ENCODE measurements at regions not wholly inside any gene's neighbourhood (a gene's known extent, or its start where the extent isn't known, plus 50 kb on each side); places are given as distances from the start of the nearest gene placed in this dataset.
"Not testable (repeated sequence)": the region's sequence is repeated elsewhere in the genome, so short reads cannot be mapped to it uniquely, and the experiment has no call there.

DNA sequence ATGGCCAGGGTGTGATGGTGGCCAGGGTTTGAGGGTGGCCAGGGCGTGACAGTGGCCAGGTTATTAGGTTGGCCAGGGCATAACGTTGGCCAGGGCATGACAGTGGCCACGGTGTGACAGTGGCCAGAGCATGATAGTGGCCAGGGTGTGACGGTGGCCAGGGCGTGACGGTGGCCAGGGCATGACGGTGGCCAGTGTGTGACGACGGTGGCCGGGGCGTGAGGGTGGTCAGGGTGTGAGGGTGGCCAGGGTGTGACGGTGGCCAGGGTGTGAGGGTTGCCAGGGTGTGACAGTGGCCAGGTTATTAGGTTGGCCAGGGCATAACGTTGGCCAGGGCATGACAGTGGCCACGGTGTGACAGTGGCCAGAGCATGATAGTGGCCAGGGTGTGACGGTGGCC is 642.8 kb downstream of the TBC1D22A start:
- not testable (repeated sequence) for ATAC-seq (replicated peaks in 1 of 2); H3K4me1 Mint-ChIP-seq (ENCODE audit: low read depth); H3K27me3 Mint-ChIP-seq (ENCODE audit: low read depth); DNase-seq; H3K27ac Mint-ChIP-seq; H3K36me3 Mint-ChIP-seq (ENCODE audit: insufficient read depth in 2 of 2); H3K9me3 Mint-ChIP-seq; H3K4me3 Mint-ChIP-seq

DNA sequence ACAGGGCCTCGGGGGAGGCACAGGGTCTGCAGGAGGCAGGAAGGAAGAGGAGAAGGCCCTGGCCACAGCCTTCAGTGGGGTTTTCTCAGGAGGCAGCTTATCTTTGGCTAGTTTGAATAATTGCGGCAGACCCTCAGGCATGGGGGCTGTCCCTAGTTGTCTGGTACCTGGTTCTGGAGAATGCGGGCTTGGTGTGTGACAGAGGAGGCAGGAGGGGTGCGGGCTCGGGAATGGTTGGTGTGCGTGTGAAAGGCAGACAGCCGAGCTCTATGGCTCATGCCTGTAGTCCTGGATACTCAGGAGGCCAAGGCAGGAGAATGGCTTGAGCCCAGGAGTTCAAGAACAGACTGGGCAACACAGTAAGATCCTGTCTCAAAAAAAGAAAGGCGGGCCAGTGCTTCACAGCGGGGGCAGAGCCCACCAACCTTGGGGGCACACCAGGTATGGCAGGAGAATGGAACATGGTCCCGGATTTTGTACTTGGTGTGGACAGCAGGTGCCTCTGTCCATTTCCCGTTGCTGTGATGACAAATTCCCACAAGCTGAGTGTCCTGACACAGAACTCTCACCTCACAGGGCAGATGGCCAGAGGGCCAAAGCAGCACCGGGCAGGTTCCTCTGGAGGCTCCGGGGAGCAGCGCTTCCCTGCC is 640.6 kb downstream of the TBC1D22A start:
- Mint-ChIP-seq H3K9me3 (no peaks in the 10 kb centered on the region), H3K4me3 (no peak overlapping the region), H3K36me3 (ENCODE audit: insufficient read depth in 2 of 2) (no peaks in the 10 kb centered on the region), H3K27ac (no peak overlapping the region), H3K27me3 (ENCODE audit: low read depth) (peaks cover 5% of the 10 kb centered on the region), H3K4me1 (ENCODE audit: low read depth) (no peaks in the 10 kb centered on the region)
- DNase-seq (no peak), ATAC-seq (replicated peaks in 1 of 2) (no peak)

GRCh38 chr22:47401976-47402770 is 639.7 kb downstream of the TBC1D22A start:
- Mint-ChIP-seq H3K4me1 (ENCODE audit: low read depth) (no peaks in the 10 kb centered on the region), H3K27ac (no peak overlapping the region), H3K27me3 (ENCODE audit: low read depth) (peaks cover 5% of the 10 kb centered on the region), H3K36me3 (ENCODE audit: insufficient read depth in 2 of 2) (no peaks in the 10 kb centered on the region), H3K4me3 (no peak overlapping the region), H3K9me3 (no peaks in the 10 kb centered on the region)
- no peak for ATAC-seq (replicated peaks in 1 of 2)
- DNase-seq, result no peak

GRCh38 chr22:47401592-47401898 is 639.1 kb downstream of the TBC1D22A start:
- no peak for ATAC-seq (replicated peaks in 1 of 2)
- Mint-ChIP-seq H3K27me3 (ENCODE audit: low read depth) (peaks cover 5% of the 10 kb centered on the region), H3K9me3 (no peaks in the 10 kb centered on the region), H3K4me3 (no peak overlapping the region), H3K4me1 (ENCODE audit: low read depth) (no peaks in the 10 kb centered on the region), H3K27ac (no peak overlapping the region), H3K36me3 (ENCODE audit: insufficient read depth in 2 of 2) (no peaks in the 10 kb centered on the region)
- DNase-seq, result no peak

DNA sequence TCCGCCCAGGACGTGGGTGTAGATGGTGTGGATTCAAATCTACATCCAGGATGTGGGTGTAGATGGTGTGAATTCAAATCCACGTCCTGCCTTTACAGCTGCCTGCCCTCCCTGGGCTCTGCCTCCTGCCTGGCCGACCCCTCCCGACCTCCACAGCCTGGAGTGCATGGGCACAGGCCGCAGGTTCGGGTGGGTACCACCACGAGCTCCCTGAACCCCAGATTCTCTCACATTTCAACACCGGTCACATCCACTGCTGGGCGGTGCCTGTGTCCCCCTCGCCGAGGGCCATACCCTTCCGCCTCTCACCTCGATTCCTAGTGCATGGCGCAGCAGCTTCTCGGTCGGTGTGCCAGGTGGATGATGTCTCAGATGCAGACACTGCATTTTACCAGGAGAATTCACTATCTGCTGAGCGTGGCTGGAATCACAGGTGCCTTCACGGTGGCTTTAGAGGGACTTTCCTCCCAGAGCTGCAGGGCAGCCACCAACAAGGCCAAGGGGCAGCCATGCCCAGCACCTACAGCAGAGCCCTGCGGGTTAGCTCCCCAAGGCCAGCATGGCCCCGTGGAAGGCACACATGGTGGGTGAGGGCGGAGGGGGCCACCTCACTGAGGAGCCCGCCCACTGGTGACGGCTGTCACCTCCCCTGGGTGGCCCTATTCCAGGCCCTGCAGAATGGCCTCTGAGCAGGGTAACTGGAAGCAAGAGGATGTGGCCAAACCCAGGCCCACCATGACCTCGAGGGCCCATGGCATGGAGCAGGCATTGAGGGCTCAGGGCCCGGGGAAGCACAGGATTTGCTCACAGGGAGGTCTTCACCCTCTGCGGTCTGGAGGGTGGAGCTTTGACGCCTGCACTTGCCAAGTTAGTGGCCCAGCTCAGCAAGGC is 638.5 kb downstream of the TBC1D22A start:
- ATAC-seq (replicated peaks in 1 of 2), result no peak
- H3K4me3 Mint-ChIP-seq, result no peak overlapping the region

GRCh38 chr22:47400131-47400530 is 637.7 kb downstream of the TBC1D22A start:
- H3K27ac Mint-ChIP-seq, result not testable (repeated sequence)

More for the DNA sequence above, 638.5 kb downstream of the TBC1D22A start:
- H3K36me3 Mint-ChIP-seq (ENCODE audit: insufficient read depth in 2 of 2), result no peaks in the 10 kb centered on the region
- no peak overlapping the region for H3K27ac Mint-ChIP-seq
- peaks cover 5% of the 10 kb centered on the region for H3K27me3 Mint-ChIP-seq (ENCODE audit: low read depth)
- no peak for DNase-seq
- H3K9me3 Mint-ChIP-seq, result no peaks in the 10 kb centered on the region
- H3K4me1 Mint-ChIP-seq (ENCODE audit: low read depth), result no peaks in the 10 kb centered on the region

GRCh38 chr22:47398921-47399790 is 636.7 kb downstream of the TBC1D22A start:
- DNase-seq (no peak), ATAC-seq (replicated peaks in 1 of 2) (no peak)
- no peak overlapping the region for H3K27ac Mint-ChIP-seq
- no peaks in the 10 kb centered on the region for H3K36me3 Mint-ChIP-seq (ENCODE audit: insufficient read depth in 2 of 2)
- H3K4me3 Mint-ChIP-seq, result no peak overlapping the region
- H3K27me3 Mint-ChIP-seq (ENCODE audit: low read depth), result peaks cover 5% of the 10 kb centered on the region
- no peaks in the 10 kb centered on the region for H3K4me1 Mint-ChIP-seq (ENCODE audit: low read depth)
- H3K9me3 Mint-ChIP-seq, result no peaks in the 10 kb centered on the region

More at GRCh38 chr22:47400131-47400530, 637.7 kb downstream of the TBC1D22A start:
- not testable (repeated sequence) for DNase-seq; H3K27me3 Mint-ChIP-seq (ENCODE audit: low read depth); H3K4me1 Mint-ChIP-seq (ENCODE audit: low read depth); ATAC-seq (replicated peaks in 1 of 2); H3K4me3 Mint-ChIP-seq; H3K36me3 Mint-ChIP-seq (ENCODE audit: insufficient read depth in 2 of 2); H3K9me3 Mint-ChIP-seq

GRCh38 chr22:47398491-47398890 is 636.0 kb downstream of the TBC1D22A start:
- Mint-ChIP-seq H3K27me3 (ENCODE audit: low read depth) (peaks cover 5% of the 10 kb centered on the region), H3K9me3 (no peaks in the 10 kb centered on the region), H3K4me3 (no peak overlapping the region), H3K27ac (no peak overlapping the region), H3K36me3 (ENCODE audit: insufficient read depth in 2 of 2) (no peaks in the 10 kb centered on the region), H3K4me1 (ENCODE audit: low read depth) (no peaks in the 10 kb centered on the region)
- ATAC-seq (replicated peaks in 1 of 2) (no peak), DNase-seq (no peak)

GRCh38 chr22:47397673-47398072 is 635.2 kb downstream of the TBC1D22A start:
- ATAC-seq (replicated peaks in 1 of 2) (no peak), DNase-seq (no peak)
- Mint-ChIP-seq H3K27ac (no peak overlapping the region), H3K36me3 (ENCODE audit: insufficient read depth in 2 of 2) (no peaks in the 10 kb centered on the region), H3K4me1 (ENCODE audit: low read depth) (no peaks in the 10 kb centered on the region), H3K27me3 (ENCODE audit: low read depth) (peaks cover 5% of the 10 kb centered on the region), H3K4me3 (no peak overlapping the region), H3K9me3 (no peaks in the 10 kb centered on the region)

GRCh38 chr22:47396515-47396914 is 634.1 kb downstream of the TBC1D22A start:
- no peak overlapping the region for H3K4me3 Mint-ChIP-seq
- H3K4me1 Mint-ChIP-seq (ENCODE audit: low read depth), result no peaks in the 10 kb centered on the region
- no peaks in the 10 kb centered on the region for H3K27me3 Mint-ChIP-seq (ENCODE audit: low read depth)
- no peak overlapping the region for H3K27ac Mint-ChIP-seq
- no peaks in the 10 kb centered on the region for H3K9me3 Mint-ChIP-seq
- H3K36me3 Mint-ChIP-seq (ENCODE audit: insufficient read depth in 2 of 2), result no peaks in the 10 kb centered on the region
- ATAC-seq (replicated peaks in 1 of 2) (no peak), DNase-seq (no peak)

GRCh38 chr22:47396105-47396504 is 633.7 kb downstream of the TBC1D22A start:
- Mint-ChIP-seq H3K4me1 (ENCODE audit: low read depth) (no peaks in the 10 kb centered on the region), H3K4me3 (no peak overlapping the region), H3K36me3 (ENCODE audit: insufficient read depth in 2 of 2) (no peaks in the 10 kb centered on the region), H3K27me3 (ENCODE audit: low read depth) (no peaks in the 10 kb centered on the region), H3K27ac (no peak overlapping the region), H3K9me3 (no peaks in the 10 kb centered on the region)
- no peak for ATAC-seq (replicated peaks in 1 of 2)
- no peak for DNase-seq

- H3K36me3 Mint-ChIP-seq (ENCODE audit: insufficient read depth in 2 of 2), result no peaks in the 10 kb centered on the region
- H3K4me1 Mint-ChIP-seq (ENCODE audit: low read depth), result no peaks in the 10 kb centered on the region
- ATAC-seq (replicated peaks in 1 of 2), result no peak
- no peak overlapping the region for H3K4me3 Mint-ChIP-seq
- no peaks in the 10 kb centered on the region for H3K27me3 Mint-ChIP-seq (ENCODE audit: low read depth)
- no peaks in the 10 kb centered on the region for H3K9me3 Mint-ChIP-seq
- H3K27ac Mint-ChIP-seq, result no peak overlapping the region
- DNase-seq, result no peak
Observed at GRCh38 chr22:47395481-47395880, 633.0 kb downstream of the TBC1D22A start.
